Upper lobe of left lung (tissue), 4 donors: ENCODE measurements at regions not wholly inside any gene's neighbourhood (a gene's known extent, or its start where the extent isn't known, plus 50 kb on each side); places are given as distances from the start of the nearest gene placed in this dataset.
"Not testable (repeated sequence)": the region's sequence is repeated elsewhere in the genome, so short reads cannot be mapped to it uniquely, and the experiment has no call there.

Experiments
- POLR2A ChIP-seq, 4 donors: fragments of 450-650 bp; IDR thresholded peaks; one replicate each; pipeline ENCODE4 v1.5.1; 2016 to 2017; ENCODE audit warnings: antibody characterized with exemption in 4 of 4, mild to moderate bottlenecking in 2 of 4
- POLR2AphosphoS5 ChIP-seq, 2 donors: sonication (generic); formaldehyde crosslinking; IDR thresholded peaks; one replicate each; pipeline ENCODE4 v1.5.1; 2017; ENCODE audit warnings: antibody characterized with exemption in 2 of 2
- TF ChIP-seq, protein P1 (sequence below), 6 experiments: fragments of 450-650 bp in 4 of 6; fragments of 200-600 bp in 2 of 6; sonication (generic) in 2 of 6; IDR thresholded peaks; one replicate each; pipeline ENCODE4 v1.5.1; 2016 to 2019; ENCODE audit warnings: antibody characterized with exemption in 6 of 6

DNA sequence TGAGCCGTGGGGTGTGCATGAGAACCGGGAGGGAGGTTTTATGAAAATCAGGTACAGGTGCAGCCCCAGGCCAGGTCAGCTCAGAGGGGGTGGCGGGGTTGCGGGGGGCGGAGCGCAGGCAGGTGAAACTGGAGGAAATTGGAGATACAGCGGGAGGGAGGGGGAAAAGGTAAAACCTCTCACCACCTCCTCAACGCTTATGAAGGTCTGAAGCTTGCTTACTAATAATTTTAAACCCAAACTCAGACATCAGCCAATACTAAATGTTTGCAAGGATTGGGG, 101.2 kb upstream of the GRK3 start:
- TF ChIP-seq, protein P1, sequence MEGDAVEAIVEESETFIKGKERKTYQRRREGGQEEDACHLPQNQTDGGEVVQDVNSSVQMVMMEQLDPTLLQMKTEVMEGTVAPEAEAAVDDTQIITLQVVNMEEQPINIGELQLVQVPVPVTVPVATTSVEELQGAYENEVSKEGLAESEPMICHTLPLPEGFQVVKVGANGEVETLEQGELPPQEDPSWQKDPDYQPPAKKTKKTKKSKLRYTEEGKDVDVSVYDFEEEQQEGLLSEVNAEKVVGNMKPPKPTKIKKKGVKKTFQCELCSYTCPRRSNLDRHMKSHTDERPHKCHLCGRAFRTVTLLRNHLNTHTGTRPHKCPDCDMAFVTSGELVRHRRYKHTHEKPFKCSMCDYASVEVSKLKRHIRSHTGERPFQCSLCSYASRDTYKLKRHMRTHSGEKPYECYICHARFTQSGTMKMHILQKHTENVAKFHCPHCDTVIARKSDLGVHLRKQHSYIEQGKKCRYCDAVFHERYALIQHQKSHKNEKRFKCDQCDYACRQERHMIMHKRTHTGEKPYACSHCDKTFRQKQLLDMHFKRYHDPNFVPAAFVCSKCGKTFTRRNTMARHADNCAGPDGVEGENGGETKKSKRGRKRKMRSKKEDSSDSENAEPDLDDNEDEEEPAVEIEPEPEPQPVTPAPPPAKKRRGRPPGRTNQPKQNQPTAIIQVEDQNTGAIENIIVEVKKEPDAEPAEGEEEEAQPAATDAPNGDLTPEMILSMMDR (IDR thresholded peaks at IDR 0.05) = not testable (repeated sequence)
- not testable (repeated sequence) for TF ChIP-seq POLR2AphosphoS5, POLR2A (IDR thresholded peaks at IDR 0.05)
